ENCODE measurements at regions not wholly inside any gene's neighbourhood (a gene's known extent, or its start where the extent isn't known, plus 50 kb on each side); places are given as distances from the start of the nearest gene placed in this dataset.

GRCh38 chr2:164126960-164127660, 391.3 kb upstream of the FIGN start:
- peak; percentile 61 for TF ChIP-seq CTCF (conservative IDR thresholded peaks at IDR 0.05; ENCODE audit: low read depth, low read length)
- peak; percentile 4 for DNase-seq (ENCODE audit: low read depth)
- no peak overlapping the region for H3K4me3 ChIP-seq (ENCODE audit: low read depth, low read length)

- DNase-seq (ENCODE audit: low read depth), result no peak
- TF ChIP-seq CTCF (conservative IDR thresholded peaks at IDR 0.05; ENCODE audit: low read depth, low read length), result no peak
- H3K4me3 ChIP-seq (ENCODE audit: low read depth, low read length), result no peak overlapping the region
Observed at GRCh38 chr2:164115806-164116205, 380.0 kb upstream of the FIGN start.

GRCh38 chr2:164114937-164115336, 379.1 kb upstream of the FIGN start:
- no peak for TF ChIP-seq CTCF (conservative IDR thresholded peaks at IDR 0.05; ENCODE audit: low read depth, low read length)
- DNase-seq (ENCODE audit: low read depth), result no peak
- no peak overlapping the region for H3K4me3 ChIP-seq (ENCODE audit: low read depth, low read length)

- DNase-seq (ENCODE audit: low read depth), result no peak
- TF ChIP-seq CTCF (conservative IDR thresholded peaks at IDR 0.05; ENCODE audit: low read depth, low read length), result no peak
- no peak overlapping the region for H3K4me3 ChIP-seq (ENCODE audit: low read depth, low read length)
Observed at GRCh38 chr2:164112105-164112504, 376.3 kb upstream of the FIGN start.

GRCh38 chr2:164110515-164110914, 374.7 kb upstream of the FIGN start:
- DNase-seq (ENCODE audit: low read depth), result no peak
- no peak overlapping the region for H3K4me3 ChIP-seq (ENCODE audit: low read depth, low read length)
- no peak for TF ChIP-seq CTCF (conservative IDR thresholded peaks at IDR 0.05; ENCODE audit: low read depth, low read length)

GRCh38 chr2:164109006-164109405, 373.2 kb upstream of the FIGN start:
- TF ChIP-seq CTCF (conservative IDR thresholded peaks at IDR 0.05; ENCODE audit: low read depth, low read length), result no peak
- DNase-seq (ENCODE audit: low read depth), result no peak
- H3K4me3 ChIP-seq (ENCODE audit: low read depth, low read length), result no peak overlapping the region

- TF ChIP-seq CTCF (conservative IDR thresholded peaks at IDR 0.05; ENCODE audit: low read depth, low read length), result no peak
- no peak for DNase-seq (ENCODE audit: low read depth)
Observed at GRCh38 chr2:164103271-164103670, 367.5 kb upstream of the FIGN start.

More at GRCh38 chr2:164103271-164103670, 367.5 kb upstream of the FIGN start:
- H3K4me3 ChIP-seq (ENCODE audit: low read depth, low read length), result no peak overlapping the region

Measured in epithelial cell of proximal tubule (primary cell).